ENCODE measurements at regions not wholly inside any gene's neighbourhood (a gene's known extent, or its start where the extent isn't known, plus 50 kb on each side); places are given as distances from the start of the nearest gene placed in this dataset.

DNA sequence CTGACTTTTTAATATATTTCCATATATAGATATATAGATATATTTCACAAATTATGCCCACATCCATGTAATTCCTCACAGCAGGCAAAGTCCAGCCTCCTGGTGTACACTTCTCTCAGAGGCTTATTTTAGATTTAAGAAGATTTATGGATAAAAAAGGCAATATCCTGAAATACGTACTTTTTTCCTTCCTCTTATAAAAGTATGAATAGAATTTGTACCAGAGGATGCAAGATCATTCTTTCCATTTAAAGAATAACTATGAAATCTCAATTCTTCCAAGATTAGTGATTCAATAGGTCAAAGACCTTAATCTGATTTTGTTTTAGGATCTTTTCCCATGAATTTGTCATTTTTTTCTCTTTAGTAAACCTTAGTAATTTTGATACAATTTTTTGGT lies 597.9 kb upstream of the TBL1XR1 start:
- no peak for TF ChIP-seq POU2F2 (IDR thresholded peaks at IDR 0.05; ENCODE audit: low read depth, low read length)
- TF ChIP-seq POLR2A (IDR thresholded peaks at IDR 0.05; ENCODE audit: low read depth, low read length), result no peak
- no peak for TF ChIP-seq POLR2AphosphoS5 (IDR thresholded peaks at IDR 0.05; ENCODE audit: low read depth, low read length)
- TF ChIP-seq TAF1 (IDR thresholded peaks at IDR 0.05; ENCODE audit: low read depth, low read length), result no peak
- TF ChIP-seq SPI1 (IDR thresholded peaks at IDR 0.05; ENCODE audit: low read depth, low read length), result no peak
- no peak for TF ChIP-seq PAX5 (IDR thresholded peaks at IDR 0.05; ENCODE audit: insufficient read depth, low read length, severe bottlenecking)

All from GM12891 (cell line).